SK-N-MC (cell line): ENCODE measurements at regions not wholly inside any gene's neighbourhood (a gene's known extent, or its start where the extent isn't known, plus 50 kb on each side); places are given as distances from the start of the nearest gene placed in this dataset.

Source experiments
- EZH2 ChIP-seq: fragments of 200-600 bp; sonication (generic); IDR thresholded peaks from one replicate; pipeline ENCODE4 v1.6.1; 2017; ENCODE audit warnings: antibody characterized with exemption
- FOXP2 ChIP-seq: optimal IDR thresholded peaks from 2 replicates; pipeline ENCODE3; 2011; ENCODE audit warnings: mild to moderate bottlenecking, moderate library complexity; ENCODE audit not compliant: insufficient read depth; ENCODE audit errors: extremely low read length, control extremely low read depth
- POLR2AphosphoS5 ChIP-seq: IDR thresholded peaks from 2 replicates; pipeline ENCODE4 v1.6.1; 2012; ENCODE audit warnings: mild to moderate bottlenecking, low read depth, low read length, borderline replicate concordance

DNA sequence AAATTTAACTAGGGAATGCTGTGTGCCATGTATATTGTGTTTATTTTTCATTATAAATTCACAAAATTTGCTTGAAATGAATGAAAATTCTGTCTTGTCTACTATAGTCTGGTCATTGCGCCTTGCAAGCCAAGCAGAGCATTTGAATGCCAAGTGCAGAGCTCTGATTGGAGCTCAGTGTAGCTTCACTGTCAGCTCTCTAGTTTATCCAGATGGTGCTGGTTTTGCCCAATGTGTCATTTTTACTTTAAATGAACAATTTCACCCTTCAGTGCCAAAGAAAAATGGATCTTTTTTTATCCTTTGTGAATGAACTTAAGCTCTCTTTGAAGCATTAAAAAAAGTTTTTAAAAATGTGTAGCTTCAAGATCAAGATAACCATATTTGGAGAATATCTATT, 225.6 kb upstream of the CACNA2D1 start:
- TF ChIP-seq EZH2 = no peak
- no peak for TF ChIP-seq POLR2AphosphoS5
- no peak for TF ChIP-seq FOXP2
